ENCODE measurements at regions not wholly inside any gene's neighbourhood (a gene's known extent, or its start where the extent isn't known, plus 50 kb on each side); places are given as distances from the start of the nearest gene placed in this dataset.
"Not testable (repeated sequence)": the region's sequence is repeated elsewhere in the genome, so short reads cannot be mapped to it uniquely, and the experiment has no call there.

DNA sequence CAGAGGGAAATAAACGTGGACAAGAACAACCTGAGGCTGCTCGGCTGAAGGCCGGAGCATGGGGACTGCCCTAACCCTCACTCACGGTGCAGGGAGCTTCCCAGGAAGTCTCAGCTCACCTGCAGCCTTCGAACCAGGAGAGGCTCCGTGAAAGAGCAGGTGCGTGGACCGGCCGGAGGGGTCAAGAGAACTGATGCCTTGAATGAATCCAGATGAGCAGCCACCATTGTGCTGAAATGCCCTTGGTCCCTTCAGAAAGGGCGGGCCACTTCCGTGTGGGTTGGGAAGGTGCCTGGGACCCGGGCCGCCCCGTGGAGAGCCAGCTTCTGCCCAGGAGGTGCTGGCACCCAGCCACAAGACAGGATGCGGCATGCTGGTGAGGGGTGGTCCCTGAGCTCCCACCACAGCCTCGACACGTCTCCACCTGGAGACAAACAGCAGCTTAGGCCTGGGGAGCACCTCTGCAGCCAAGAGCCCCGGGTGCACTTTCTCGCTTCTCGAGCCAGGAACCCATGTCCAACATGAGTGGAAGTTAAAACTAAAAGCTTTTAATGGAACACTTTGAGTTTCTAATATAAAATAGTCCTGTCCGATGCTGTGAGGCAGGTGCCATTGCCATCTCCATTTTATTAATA is 83.5 kb downstream of the TTLL2 start:
- no peak for DNase-seq

DNA sequence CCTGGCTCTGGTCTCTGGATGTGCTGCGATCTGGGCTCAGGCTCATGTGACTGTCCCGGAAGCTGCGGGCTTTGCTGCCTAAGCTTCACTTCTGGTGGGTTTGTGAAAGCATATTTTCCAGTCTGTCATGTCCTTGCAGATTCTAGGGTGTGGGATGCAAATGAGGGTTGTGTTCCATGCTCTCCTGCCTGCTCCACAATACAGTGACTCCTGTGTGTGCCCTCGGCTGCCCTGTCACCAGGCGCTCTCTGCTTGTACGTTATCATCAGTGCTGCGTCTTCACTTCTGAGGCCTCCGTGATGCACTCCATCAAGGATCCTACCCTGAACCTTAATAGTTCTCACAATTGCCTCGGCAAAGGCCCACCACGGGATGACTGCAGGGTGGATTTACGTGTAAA is 84.2 kb downstream of the TTLL2 start:
- DNase-seq: no peak

DNA sequence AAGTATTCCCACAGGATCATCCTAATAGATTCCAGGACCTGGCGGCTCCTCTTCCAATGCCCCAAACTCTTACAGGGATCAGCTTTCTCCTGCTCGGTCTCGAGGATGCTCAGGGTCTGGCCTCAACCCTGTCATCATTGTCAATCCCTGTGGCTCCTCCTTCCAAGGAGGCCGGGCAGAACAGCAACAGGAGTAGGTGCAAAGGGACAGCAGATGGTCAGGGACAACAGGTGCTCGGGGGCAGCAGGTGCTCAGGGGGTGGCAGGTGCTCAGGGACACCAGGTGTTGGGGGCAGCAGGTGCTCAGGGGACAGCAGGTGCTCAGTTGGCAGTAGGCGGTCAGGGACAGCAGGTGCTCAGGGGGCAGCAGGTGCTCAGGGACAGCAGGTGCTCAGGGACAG is 84.8 kb downstream of the TTLL2 start:
- DNase-seq: no peak

DNA sequence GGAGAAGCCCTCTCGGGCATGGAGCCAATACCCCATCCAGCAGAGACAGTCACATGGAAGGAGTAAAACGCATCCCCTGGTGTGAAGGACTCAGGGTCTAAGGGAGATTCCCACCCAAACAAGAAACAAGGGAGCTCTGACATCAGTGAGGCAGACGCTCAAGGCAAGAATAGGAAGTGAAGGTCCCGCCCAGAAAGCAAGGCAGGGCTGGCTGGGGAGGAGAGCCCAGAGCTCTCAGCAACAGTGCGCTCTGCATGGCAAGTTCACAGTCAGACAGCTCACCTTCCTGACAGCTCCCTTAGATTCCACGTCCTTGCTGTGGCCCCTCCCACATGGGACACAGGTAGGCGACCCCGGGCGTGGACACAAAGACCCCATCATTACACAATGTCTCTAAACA is 85.6 kb downstream of the TTLL2 start:
- no peak for DNase-seq

DNA sequence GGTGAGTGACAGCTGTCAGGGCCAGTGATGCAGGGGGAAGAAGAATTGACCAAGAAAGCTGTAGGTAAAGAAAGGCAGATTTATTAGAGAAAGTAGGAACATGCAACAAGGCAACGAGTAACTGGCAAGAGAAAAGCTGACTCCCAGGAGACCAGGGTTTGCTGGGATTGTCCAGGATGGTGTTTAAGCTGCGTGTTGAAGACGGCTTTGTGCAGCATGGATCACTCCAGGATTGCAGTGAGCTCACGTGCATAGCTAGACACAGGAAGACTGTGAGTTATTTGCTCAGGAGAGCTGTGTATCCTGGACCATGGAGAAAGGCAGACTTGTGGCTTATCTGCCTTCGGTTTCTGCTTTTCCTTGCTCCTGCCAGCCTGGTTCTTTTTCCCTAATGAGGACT is 87.6 kb downstream of the TTLL2 start:
- DNase-seq: no peak

DNA sequence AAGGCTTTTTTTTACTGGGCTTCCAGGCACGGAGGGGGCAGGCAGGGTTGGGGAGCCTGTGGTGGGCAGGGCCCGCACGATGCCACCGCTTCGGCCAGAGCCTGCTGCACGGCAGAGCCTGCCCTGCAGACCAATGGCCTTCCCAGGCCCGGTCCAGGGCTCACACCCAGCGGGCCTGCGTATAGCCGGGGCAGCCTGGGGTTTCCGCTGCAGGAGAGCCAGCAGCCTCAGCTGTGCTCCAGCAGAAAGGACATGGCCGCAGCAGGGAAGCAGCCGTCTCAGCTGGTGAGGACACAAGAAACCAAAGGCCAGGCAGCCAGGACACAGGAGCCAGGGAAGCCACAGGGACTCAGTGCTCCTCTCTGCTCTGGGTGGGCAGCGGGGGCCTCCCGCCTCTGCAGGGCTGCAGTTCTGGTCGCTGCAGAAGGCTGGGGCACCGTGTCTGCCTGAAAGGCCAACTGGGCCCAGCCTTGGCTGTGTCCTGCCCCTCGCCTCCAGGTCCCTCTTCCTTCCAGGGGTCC is 90.6 kb downstream of the TTLL2 start:
- DNase-seq: no peak

DNA sequence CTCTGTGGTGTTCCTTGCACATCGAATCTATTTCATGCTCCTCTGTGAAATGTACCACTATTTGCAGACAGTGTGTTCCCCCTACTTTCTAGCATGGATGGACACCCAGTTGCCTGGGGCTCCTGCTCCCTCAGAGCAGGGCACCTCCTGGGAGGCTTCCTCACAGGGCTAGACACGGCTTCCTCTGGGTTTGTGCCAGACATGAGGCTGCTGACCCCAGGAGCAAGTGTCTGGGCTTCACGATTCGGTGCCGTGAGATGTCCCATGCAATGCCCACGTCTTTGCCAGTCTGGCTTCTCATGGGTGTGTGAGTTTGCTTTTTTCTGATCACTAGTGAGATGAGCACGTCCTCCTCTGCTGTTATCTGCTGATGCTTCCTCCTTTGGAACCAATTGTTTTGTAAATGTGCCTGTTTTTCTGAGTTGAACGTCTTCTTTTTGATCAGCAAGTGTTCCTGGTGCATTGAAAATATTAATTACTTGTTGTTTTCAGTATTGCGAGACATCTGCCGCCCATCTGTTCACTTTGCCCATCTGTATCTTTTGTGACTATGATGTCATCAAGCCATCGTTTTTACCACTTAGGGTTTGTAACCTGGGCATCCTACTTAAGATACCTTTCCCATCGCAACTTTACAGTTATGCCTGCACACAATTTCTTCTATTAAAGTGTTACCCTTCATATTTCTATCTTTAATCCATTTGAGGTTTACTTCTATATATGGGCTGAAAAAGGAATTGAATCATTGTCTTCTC is 92.0 kb downstream of the TTLL2 start:
- no peak for DNase-seq

DNA sequence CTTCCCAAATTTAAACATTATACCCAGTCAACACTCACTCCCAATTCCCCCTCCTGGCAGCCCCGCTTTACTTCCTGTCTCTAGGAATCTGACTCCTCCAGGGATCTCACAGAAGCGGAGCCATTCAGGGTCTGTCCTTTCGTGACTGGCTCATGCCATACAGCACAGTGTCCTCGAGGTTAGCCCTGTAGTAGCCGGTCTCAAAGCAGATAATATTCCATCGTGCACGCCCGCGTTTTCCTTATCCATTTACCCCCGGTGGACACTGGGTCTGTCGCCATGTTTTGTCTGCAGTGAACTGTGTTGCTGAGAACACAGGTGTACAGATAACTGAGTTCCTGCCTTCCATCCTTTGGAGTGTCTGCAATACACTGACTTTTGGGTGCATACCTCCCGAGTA is 95.3 kb downstream of the TTLL2 start:
- DNase-seq: no peak

DNA sequence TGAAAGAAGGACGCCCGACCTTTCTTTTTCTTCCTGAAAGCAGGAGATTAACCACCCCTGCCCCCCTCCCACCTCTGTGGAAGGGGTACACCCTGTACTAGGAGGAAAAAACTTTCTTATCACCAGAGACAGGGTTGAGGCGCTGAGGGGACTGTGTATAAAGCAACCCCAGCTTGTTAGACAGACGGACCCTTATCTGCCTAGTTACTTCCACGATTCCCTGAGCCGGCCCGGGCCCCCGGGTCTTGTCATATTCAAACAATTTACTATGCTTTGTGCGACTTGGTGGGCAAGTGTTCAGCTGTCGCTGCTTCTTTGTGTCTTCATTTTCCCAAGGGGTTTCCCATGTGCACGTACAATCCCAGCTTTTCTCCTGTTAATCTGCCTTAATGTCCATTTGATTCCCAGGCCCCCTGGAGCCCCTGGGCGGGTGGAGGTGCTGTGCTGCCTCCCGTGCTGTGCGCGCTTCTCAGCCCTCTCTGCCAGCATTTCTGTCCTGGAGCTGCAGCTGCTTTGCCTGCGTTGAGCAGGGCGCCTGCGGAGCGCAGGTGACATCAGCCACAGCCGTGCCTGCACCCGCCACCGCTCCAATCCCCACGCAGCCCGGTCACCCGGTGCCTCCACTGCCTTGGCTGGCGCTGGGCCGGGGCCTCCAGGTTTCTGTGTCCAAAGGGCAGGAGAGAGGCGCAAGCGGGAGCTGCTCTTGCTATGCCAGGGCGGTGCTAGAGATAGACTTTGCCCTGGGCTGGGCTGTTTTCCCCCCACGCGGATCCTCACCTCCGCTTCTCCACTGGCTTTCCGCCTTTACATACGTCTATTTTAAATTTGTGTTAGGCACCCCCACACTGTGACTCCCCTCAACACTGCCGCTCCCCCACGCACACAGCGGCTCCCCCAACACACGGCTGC is 96.2 kb downstream of the TTLL2 start:
- no peak for DNase-seq

DNA sequence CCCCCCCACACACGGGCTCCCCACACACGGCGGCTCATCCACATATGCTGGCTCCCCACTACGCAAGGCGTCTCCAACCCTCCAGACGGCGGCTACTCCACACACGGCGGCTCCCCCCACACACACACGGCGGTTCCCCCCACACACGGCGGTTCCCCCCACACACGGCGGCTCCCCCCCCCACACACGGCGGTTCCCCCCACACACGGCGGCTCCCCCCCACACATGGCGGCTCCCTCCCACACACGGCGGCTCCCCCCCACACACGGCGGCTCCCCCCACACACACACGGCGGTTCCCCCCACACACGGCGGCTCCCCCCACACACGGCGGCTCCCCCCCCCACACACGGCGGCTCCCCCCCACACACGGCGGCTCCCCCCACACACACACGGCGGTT is 97.1 kb downstream of the TTLL2 start:
- DNase-seq: not testable (repeated sequence)

DNA sequence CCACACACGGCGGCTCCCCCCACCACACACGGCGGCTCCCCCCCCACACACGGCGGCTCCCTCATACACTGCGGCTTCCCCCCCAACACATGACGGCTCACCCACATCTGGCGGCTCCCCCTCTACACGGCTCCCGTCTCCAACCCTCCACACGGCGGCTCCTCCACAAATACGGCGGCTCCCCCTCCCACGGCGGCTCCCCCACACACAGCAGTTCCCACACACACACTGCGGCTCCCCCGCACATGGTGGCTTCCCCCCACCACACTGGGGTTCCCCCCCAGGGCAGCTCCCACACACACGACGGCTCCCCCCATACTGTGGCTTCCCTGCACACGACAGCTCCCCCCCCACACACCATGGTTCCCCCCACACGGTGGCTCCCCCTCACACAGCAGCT is 98.0 kb downstream of the TTLL2 start:
- DNase-seq: no peak

DNA sequence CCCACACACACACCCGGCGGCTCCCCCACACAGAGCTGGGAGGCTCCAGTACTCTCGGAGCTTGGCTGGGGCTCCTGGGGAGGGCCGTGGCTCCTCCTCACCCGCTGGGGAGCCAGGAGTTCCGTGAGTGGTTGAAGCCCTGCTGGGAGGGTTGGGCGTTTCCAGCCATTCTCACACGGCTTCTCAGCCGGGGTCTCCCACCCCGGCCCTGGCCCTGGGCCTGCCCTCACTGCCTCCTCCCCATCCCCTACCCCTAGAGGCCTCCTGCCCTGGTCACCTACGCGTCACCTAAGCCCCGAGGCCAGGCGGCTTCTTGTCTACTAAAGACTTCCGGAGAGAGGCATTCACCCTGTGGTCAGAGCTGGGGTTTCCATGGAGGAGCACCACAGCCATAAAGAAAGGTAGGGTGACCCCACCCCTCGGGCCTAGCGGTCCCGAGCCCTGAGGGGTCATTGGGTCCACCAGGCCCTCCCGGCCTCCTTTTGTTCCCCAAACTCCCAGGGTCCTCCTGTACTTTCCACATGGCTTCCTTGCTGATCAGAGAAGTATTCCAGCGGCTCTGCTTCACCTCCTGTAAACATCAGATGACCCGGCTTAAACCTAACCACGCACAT is 99.3 kb downstream of the TTLL2 start:
- no peak for DNase-seq

DNA sequence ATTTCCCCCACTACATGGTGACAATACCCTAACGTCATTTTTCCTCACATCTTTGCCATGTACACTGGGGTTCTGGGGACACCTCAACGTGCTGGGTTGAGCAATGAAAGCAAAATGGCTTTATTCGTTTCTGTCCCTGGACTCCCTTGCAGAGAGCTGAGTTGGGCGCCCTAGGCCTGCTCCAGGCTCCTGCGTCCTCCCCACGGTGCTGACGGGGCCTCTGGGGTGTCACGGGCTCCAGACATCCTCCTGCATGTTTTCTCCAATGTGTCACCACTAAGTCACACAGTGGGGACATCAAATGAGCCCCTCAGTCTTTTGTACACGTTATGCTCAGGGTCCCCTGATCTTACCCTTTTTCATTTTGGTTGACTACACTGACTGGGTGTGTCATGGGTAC is 99.8 kb downstream of the TTLL2 start:
- DNase-seq: no peak

DNA sequence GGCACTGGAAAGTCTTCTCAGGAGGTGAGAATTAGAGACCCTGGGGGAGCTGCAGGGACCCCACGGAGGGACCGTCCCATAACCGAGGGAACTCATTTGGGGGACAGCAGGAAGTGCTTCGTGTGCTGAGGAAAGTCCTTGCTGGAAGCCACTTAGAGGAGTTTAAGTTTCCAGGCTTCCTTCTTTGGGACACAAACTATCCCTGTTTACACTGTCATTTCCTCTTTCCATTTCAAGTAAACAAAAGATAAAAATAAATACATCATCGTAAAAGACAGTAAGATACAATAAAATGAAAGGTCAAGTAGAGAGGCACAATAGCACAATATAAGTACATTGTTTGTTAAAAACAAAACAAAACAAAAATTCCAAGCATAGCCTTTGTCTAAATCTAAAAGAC is 101.2 kb downstream of the TTLL2 start:
- DNase-seq: no peak

DNA sequence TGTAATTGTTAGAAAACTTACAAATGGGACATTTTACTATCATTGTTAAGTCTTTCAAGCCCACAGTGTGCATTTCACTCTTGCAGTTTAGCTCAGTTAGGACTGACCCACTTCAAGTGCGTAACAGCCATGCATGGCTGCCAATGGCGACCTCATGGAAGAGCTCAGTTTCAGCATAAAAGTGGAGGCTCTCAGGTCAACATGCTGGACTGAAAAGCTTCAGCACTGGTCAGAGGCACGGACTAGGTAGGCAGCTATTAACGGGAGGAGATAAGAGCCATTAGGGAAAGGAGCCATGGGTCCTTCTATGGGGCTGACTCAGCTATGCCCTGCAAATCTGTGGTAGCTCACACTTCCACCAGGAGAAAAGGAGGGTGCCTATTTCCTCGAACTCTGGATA is 101.8 kb downstream of the TTLL2 start:
- no peak for DNase-seq

DNA sequence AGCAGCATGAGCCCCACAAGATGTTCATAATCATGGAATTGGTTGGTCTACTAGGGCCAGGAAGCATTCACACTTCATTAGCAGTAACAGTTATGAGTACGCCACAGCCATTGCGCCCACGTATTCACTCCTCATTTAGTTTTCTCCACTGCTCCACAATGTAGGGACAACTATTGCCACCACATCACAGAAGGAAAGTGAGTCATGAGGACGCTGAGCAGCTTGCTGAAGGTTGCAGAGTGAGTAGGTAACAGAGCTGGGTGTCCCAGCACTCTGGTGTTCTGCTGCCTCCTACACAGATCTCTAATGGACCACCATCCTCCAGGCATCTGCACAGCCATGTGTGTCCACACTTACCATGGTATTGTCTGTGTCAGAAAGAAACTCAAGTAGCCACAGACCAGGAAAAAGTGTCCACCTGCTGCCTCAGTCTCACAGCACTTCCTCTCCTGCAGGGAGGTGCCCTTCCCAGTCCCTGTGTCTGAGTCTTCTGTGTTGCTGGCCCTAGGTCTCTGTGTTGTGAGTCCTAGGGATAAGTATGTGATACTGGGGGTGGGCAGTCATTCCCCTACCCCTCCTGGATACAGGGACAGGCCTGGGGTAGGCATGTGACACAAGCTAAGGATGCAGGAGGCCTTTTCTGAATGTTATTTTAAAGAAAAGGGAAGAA is 103.9 kb downstream of the TTLL2 start:
- no peak for DNase-seq

DNA sequence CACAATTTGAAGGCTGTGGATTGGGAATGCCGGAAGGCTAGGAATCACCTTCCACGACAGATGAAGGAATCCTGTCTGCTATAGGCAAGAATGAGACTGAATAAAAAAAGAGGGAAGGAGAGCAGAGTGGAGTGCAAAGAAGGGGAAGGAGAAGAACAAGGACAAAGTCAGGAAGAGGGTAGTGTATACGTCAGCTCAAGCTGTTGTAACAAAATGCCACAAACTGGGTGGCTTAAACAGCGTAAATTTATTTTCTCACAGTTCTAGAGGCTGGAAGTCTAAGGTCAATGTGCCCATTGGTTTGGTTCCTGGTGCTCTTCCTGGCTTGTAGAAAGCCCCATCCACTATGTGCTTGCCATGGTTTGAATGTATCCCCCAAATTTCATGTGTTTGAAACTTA is 104.5 kb downstream of the TTLL2 start:
- DNase-seq: no peak

DNA sequence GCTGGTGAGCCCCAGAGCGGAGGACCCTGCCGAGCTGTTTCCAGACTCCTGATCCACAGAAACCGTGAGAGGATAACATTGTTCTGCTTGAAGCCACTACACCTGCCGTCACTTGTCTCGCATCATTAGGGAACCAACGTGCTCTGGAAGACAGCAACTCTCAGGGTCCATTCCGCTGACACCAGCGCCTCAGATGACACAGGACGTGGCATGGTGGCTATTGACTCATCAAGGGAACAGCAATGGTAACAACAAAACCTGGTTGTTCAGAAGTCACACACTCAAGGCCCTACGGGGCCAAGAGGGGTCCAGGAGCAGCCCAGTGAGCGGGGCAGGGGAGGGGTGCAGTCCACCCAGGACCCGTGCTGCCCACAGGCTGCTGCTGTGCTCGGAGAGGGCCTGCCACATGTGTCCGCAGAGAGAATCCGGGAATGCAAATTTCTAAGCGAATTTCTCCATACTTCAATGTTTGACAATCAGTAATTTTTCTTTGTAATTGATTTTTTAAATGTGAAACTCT is 110.4 kb downstream of the TTLL2 start:
- DNase-seq: no peak

DNA sequence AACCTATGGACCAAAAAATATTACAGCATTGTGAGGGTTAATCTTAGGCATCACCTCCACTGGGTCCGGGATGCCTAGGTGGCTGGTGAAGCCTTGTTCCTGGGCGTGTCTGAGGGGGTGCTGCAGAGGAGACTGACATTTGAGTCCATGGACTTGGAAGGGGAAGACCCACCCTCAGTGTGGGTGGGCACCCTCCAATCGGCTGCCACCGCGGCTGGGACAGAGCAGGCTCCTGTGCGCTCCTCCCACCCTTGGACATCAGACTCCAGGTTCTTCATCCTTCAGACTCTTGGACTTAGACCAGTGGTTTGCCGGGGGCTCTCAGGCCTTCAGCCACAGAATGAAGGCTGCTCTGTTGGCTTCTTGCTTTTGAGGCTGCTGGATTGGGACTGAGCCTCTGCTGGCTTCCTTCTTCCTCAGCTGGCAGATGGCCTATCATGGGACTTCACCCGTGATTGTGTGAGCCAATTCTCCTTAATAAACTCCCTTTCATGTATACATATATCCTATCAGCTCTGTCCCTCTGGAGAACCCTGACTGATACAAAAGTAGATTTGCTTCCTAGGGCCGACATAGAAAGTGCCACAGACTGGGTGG is 113.1 kb downstream of the TTLL2 start:
- DNase-seq: no peak

DNA sequence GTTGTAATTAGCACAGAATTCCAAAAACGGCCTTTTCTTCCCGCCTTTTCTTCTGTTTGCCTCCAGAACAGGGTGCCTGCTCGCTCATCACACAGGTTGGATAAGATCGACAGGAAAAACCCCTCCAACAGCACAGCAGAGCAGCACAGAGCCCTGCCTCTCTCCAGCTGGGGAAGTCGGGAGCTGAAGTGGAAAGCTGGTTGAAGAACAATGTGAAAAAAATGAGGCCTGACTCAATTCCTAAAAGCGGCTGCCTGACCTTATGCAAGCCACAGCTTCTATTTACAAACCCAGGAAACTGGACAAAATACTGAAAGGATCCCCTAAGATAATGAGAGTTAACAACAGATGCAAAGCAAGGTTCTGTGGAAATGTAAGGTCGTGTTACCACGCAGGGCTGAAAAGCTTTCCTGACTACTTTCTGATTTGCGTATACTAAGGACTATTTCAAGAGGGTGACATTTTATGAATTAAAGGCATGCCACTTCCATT is 116.9 kb downstream of the TTLL2 start:
- DNase-seq: no peak

DNA sequence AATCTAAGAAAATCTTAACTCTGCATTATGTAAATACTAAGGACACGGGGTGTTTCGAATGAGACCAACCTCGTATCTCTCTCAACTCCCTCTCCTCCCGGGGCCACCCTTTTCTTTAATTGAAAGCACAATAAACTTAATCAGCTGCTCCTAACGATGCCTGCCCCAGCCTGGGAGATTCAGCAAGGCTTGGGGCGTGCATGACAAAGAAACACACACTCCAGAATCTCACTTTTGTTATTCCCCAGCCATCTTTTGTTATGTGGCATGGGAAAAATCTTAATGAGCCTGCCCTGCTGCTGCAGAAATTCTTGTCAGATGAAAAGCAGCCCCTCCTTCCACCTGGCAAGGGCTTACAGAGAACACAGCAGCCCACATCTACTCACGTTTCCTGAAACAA is 117.4 kb downstream of the TTLL2 start:
- no peak for DNase-seq
